ENCODE measurements at regions not wholly inside any gene's neighbourhood (a gene's known extent, or its start where the extent isn't known, plus 50 kb on each side); places are given as distances from the start of the nearest gene placed in this dataset.
A peak's percentile ranks its signal among the peaks of the same experiment; 100 is the strongest.
"Not testable (repeated sequence)": the region's sequence is repeated elsewhere in the genome, so short reads cannot be mapped to it uniquely, and the experiment has no call there.

DNA sequence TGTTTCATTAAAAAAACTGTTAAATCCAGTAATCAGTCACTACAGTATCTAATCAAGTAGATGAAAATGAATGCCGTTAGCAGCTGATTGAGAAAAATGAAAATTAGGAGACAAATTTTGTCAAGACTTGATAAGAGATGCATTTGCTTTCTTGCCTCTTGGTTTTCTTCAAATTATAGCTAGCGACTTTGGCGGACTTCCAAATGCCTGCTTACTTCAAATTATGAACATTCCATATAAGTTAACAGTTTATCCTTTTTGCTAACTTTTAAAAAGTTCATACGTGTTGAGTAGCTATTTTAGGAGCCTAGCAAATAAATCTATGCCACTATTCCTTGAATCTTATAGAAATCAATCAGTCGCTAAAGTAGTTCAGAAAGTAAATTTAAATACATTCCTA lies 58.8 kb downstream of the PPP4R3C start:
- DNase-seq, result no peak

DNA sequence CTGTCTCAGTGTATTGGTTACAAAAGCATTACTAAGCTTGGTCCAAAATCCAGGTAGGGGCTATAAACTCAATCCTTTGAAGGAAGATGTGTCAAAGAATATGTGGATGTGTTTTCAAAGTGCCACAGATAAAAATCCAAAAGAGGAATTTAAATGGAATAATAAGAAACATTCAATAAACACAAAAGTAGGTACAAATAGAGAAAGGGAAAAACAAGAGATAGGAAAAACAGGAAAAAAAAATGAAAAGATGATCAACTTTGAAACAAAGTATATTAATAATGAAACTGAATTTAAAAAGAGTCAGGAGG lies 64.0 kb downstream of the PPP4R3C start:
- no peak for DNase-seq

DNA sequence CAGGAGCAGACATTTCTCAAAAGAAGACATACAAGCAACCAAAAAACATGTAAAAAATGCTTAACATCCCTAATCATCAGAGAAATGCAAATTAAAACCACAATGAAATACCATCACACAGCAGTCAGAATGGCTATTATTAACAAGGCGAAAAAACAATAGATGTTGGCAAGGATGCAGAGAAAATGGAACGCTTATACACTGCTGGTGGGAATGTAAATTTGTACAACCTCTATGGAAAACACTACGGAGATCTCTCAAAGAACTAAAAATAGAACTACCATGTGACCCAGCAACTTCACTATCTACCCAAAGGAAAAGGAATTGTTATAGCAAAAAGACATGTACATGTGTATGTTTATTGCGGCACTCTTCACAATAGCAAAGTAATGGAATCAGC lies 71.5 kb downstream of the PPP4R3C start:
- DNase-seq, result no peak

DNA sequence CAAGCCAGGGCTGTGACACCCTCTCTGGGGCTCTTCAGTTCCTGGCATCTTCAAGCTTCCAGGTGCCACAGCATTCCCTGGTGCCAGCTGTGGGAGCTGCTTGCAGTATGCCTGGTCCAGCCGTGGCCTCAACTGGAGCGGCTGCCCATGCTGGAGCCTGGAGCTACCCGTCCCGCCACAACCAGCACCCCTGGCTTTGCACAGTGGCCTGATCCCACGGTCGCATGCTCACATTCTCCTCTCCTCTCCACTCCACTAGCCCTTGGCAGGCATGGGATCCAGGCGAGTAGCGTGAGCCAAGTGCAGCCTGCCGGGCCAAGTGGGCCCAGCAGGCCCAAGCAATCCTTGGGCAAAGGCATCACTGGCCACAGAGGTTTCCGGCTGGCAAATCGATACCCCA lies 81.7 kb downstream of the PPP4R3C start:
- DNase-seq, result no peak

DNA sequence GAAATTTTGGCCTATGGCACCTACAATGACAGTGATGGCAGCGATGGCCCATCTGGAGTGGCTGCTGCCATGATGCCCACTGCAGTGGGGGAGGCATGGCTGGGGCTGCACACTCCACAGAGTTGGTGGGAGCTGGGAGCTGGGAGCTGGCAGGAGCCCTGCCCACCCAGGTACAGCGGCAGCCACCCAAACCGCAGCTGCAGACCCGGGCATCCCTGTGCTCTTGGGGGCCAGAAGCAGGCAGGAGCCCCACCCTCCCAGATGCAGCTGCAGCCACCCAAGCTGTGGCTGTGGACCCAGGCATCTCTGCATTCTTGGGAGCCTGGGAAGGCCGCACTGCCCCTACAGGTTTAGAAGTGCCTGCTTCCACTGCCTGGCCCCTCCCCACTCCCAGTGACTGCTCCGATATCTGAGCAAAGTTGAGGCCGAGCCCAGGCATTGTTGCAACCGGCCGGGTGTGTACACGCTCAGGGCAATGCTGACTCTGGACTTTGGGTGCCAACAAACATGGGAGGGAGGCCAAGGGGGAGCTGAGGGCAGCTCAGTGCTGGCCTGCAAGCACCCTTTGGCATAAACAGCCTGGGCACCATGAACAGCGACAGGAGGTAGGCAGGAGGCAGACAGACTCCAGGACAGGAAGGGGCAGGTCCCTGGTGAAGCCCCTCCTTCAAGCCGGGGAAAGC lies 82.8 kb downstream of the PPP4R3C start:
- no peak for DNase-seq

DNA sequence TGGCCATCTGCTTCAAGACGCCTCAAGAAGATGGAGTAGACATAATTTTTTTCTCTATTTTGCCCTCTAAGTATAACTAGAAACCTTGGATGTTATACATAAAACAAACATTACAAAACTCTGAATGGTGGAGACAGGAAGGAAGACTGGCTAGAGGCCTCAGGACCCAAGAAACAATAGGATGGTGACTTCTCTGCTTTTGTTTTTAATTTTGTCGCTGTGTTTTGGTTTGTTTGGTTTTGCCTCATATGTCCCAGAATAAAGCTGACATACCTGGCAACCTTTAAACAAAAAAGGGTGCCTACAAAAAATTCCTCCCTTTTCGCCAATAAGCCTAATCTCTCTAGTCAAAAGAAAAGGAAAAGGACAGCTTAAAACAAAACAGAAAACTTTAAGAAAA lies 109.1 kb downstream of the PPP4R3C start:
- DNase-seq, result no peak

DNA sequence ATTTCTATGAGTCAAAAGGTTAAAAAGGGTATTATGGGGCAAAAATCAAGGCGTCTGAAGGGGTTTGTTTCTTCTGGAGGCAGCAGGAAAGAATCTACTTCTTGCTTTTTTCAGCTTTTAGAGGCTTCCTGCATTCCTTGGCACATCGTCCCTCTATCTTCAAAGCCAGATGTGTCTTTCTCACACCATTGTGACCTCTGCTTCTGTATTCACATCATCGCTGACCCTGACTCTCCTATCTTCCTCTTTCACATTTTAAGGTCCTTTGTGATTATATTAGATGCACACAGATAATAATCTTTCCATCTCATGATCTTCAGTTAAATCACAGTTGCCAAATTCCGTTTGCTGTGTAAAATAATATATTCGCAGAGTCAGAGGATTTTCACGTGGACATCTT lies 112.7 kb downstream of the PPP4R3C start:
- no peak for DNase-seq

DNA sequence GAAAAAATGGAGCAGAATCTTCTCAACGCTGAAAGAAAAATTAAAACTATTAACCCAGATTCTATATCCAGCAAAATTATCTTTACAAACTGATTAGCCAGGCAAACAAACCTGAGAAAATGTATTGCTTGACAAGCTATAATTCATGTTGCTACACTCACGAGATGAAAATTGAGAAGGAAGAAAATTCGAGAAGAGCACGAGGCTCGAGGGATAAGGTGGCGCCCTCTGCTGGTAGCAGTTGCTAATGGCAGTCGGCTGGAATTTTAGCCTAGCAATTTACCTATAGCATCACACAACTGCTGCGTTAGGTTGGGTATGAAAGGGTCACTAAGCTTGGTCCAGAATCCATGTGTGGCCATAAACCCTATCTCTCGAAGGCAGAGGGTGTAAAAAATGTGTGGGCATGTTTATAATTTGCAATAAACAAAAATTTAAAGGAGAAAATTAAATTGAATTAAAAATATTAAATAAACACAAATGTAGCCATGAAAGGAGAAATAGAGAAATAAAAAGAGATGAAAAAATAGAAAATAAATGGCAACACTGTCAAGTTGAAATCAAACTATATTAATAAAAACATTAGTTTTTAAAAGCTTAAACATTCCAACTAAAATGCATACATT lies 126.6 kb downstream of the PPP4R3C start:
- no peak for DNase-seq

DNA sequence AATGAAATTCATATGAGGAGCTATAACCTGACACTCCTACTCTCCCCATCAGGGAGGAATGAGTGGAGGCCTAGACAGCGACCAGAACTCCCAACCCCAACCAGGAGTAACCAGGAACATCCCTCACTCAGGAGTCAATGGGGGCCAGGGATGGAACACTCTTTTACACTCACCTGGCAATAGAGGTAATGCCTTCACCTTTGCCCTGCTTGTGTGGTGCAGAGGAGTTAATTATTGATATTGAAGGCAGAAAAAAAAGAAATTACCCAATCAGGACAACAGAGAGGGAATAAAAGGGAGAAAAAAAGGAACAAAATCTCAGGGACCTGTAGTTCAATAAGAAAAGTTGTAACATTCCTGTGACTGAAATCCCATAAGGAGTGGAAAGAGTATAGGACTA lies 141.5 kb downstream of the PPP4R3C start:
- DNase-seq, result no peak

DNA sequence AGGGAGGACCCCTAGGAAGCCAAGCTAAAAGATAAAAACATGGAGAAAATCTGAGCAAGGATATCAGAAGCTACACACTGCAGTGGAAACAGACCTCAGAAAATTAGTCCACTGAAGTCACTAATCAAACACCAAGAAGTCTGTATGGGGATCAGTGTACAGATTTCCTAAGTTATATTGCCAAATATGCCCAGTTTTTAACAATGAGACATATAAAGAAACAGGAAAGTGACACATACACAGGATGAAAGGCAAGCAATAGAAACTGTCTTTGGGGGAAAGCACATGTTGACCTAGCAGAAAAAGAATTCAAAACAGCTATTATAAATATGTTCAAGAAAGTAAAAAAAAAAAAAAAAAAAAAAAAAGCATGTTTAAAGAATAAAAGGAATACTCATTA lies 153.7 kb downstream of the PPP4R3C start:
- no peak for DNase-seq

DNA sequence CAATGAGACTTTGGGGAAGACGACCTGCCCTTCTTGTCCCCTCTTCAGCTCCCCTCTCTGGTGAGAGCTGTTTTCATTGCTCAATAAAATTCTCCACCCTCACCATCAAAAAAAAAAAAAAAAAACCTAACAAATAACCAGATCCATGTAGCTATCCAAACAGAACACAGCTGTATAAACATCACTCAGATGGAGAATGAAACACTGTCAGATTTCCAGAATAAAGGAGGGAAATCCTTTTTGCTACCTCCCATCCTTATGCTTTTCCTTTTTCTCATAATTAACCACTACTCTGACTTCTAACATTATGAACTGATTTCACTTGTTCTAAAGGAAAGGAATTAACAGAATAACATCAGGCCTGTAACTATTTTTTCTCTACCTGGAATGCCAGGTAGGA lies 155.6 kb downstream of the PPP4R3C start:
- no peak for DNase-seq

DNA sequence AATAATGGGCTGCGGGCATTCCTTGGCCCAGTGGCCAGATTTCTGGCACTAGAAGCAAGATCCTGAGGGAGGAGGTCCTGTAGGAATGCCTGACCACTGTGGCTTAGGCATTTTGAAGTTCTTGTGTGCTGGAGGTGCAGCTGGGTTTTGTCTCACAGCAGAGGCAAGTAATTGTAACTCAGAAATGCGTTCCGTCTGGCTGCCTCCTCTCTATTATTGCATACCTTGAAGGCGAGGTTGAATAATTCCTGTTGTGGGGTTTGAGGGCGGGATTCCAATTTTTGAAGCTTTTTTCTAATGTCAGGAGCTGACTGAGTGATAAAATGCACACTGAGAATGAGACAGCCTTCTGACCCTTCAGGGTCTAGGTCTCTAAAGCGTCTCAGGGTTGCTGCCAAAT lies 170.6 kb downstream of the PPP4R3C start:
- not testable (repeated sequence) for DNase-seq

DNA sequence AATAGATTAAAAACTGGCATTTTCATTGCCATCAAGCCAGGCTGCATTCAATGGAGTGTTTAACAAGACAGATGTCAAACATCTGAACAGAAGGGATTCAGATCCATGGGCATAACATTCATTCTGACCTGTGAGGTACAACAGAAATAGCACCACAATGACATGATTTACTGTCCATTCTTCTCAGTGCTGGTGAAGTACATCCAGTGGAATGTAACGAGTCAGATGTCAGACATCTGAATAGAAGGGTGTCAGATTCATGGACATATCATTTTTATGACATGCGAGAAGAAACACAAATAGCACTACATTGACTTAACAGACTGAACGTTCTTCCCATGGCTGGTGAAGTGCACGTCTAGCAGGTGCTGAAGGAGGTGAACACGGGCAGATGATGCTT lies 186.4 kb downstream of the PPP4R3C start:
- DNase-seq, result no peak

DNA sequence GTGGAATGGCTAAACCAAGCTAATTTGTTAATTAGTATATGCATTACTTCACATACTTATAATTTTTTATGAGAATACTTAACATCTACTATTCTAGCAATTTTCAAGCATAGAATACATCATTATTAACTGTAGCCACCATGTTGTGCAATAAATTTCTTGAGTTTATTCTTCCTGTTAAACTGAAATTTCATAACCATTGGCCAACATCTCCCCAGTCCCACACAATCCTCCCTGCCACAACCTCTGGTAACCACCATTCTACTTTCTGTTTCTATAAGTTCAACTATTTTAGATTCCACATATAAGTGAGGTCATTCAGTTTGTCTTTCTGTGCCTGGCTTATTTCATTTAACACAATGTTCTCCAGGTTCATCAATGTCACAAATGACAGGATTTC lies 208.5 kb downstream of the PPP4R3C start:
- DNase-seq, result no peak

DNA sequence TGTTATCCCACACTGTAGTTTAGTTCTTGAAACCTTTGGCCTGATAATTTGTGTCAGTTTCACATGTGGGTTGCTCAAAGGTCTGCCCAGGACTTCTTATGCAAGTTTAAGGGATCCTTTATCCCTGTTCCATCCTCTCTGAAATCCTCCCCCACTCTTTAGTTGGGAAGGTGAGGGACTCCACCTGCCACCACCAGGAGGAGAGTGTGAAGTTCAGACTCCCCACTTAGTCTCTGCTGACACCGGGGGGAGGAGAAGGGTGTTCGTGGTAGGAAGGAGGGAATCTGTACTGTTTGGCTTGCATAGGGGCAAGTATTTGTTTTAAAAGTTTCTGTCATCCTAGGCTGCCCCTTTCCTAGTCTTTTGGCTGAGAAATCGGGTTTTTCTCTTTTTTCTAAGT lies 211.8 kb downstream of the PPP4R3C start:
- no peak for DNase-seq

DNA sequence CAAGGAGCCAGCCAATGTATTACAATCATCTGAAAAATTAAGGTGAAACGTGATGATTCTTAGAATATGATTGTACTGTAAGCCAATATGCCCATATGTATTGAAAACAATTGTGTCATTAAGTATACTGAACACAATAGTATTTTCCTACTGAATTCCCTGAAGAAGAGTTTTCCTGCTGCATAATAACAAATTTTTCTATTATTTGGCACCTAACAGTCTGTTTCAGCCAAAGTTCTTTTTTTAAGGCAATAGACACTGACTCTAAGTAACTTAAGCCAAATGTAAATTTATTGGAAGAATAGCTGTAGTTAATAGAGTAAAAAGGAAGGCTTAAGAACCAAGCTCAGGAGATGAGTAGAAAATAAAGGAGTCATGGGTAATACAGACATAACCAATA lies 220.6 kb downstream of the PPP4R3C start:
- DNase-seq, result no peak

DNA sequence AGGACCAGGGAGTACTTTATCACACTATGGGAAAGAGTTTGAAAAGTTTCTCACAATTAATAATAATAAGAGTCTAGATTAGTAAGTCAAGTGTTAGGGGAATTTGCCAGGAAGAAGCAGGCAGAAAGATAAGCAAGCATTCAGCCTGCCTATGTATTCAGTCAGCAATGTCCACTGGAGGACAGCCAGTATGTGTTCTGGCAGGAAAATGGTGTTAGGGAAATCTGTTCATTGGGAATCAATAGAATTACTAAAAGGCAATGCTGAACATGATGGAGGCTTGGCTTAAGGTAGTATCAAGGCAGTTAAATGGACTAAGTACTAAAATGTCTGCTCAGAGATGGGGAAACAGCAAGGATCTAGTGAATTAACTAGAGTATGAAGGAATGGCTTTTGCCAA lies 221.2 kb downstream of the PPP4R3C start:
- no peak for DNase-seq

DNA sequence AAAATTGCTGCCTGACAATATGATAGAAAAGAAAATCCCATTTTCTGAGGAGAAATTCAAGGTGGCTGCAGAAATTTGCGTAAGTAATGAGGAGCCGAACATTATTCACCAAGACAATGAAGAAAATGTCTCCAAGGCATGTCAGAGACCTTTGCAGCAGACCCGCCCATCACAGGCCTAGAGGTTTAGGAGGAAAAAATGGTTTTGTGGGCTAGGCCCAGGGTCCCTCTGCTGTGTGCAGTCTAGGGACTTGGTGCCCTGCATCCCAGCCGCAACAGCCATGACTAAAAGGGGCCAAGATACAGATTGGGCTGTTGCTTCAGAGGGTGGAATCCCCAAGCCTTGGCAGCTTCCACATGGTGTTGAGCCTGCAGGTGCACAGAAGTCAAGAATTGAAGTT lies 223.1 kb downstream of the PPP4R3C start:
- not testable (repeated sequence) for DNase-seq

DNA sequence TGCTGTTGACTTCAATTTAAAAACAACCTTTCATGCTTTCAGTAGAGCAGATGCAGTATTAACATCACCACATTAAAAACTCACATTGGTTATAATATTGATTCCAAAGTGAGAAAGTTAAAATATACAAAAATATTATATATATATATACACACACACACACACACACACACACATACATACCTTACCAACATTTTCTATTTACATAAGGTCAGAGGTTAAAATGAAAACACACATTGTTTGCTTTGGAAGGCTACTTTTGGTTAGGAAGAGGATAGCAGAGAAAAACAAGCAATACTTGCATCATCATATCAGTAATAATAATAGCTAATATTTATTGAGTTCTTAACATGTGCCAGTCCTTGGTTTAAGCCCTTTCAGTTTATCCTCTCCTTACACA lies 226.5 kb downstream of the PPP4R3C start:
- DNase-seq, result no peak

DNA sequence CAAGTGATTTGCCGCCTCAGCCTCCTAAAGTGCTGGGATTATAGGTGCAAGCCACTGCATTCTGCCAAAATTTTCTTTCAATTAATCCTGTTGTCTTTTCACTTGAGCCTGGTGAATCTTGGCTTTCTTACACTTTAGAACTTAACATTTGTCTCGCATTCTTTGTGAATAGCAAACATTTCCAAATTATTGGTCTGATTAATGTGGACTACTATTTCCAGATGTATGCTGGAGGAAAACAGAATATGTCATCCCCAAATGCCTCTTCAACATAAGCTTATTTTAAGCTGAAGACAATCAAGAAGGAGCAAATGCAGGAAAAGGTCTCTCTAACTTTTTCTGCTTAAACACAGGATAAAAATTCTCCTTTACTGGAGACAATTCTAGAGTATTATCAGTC lies 233.4 kb downstream of the PPP4R3C start:
- no peak for DNase-seq

DNA sequence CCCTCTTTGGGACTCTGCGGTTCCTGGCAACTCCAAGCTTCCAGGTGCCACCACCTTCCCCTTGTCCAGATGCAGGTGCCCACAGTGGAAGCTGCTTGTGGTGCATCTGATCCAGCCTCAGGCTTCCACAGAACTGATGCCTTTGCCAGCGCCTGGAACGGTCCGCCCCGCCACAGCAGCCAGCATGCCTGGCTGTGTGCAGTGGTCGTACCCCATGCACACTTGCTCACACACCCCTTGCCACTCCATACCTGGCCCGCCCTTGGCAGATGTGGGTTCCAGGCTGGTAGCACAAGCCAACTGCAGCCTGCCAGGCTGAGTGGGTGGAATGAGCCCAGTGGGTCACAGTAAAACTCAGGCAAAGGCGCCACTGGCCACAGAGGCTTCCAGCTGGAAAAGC lies 240.5 kb downstream of the PPP4R3C start:
- no peak for DNase-seq

DNA sequence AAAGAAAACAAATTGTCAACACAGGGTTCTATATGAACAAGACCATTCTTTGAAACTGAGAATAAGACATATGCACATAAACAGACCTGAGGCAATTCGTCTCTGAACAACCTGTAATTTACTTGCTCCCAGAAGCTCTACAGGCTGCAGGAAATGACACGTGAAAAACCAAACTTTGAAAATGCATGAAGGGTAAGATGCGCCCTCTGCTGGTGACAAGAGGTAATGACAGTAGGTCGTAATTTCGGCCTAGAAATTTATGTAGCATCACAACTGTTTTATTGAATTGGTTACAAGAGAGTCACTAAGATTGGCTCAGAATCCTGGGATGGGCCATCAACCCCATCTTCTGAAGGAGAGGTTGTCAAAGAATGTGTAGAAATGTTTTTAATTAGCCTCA lies 276.5 kb downstream of the PPP4R3C start:
- peak; percentile 0 for DNase-seq

DNA sequence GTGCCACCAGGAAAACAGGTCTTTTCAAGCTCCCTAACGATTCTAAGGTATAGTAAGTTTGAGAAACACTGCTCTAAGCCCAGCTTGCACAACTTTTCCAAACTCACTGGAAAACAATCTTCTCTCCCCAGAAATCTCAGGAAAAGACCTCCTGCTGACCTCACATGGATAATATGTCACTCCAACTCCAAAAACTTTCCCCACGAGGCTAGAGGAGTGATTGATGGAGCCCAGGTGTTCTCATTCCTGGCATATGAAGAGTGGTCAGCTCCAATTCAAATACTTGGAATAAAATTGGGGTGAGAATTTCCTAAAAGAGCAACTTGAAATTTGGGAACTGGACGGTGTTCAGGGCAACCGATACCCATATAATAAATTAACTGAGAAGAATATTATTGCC lies 299.9 kb downstream of the PPP4R3C start:
- no peak for DNase-seq

DNA sequence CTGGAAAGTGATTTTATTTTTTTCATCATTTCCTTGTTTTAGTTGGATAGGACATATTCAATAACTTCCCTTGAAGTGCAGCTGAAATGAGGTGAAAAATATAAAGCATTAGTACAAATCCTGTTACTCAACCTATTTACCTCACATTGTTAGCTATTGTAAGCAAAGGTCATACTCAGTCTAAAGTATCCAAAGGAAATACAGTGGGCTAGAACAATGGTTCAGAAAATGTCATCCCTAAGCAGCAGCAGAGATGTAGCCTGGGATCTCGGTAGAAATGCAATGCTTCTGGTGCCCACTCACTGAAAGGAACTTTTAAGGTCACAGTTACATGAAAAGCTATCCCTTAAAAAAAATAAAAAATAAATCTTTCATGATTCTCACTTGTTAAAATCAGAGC lies 300.6 kb downstream of the PPP4R3C start:
- no peak for DNase-seq

DNA sequence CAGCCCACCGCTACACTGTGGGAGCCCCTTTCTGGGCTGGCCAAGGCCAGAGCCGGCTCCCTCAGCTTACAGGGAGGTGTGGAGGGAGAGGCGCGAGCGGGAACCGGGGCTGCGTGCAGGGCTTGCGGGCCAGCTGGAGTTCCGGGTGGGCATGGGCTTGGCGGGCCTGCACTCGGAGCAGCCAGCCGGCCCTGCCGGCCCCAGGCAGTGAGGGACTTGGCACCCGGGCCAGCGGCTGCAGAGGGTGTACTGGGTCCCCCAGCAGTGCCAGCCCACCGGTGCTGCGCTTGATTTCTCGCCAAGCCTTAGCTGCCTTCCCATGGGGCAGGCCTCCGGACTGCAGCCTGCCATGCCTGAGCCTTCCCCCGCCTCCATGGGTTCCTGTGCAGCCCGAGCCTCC lies 306.2 kb downstream of the PPP4R3C start:
- DNase-seq, result not testable (repeated sequence)

Data from activated T-cell treated with anti-CD3 and anti-CD28 coated beads for 4 hours (primary cell).